Smooth muscle cell (in vitro differentiated cells): ENCODE measurements at regions not wholly inside any gene's neighbourhood (a gene's known extent, or its start where the extent isn't known, plus 50 kb on each side); places are given as distances from the start of the nearest gene placed in this dataset.

Experiments
- DNase-seq: peaks from one replicate; lab custom pipeline; 2025; ENCODE audit not compliant: unreplicated experiment; lab: John Stamatoyannopoulos, UW
- H2AFZ ChIP-seq: fragments of 200-600 bp; sonication (generic); 2 replicates; pipeline ENCODE4 v1.6.0; 2016; ENCODE audit warnings: antibody characterized with exemption, low read depth, mild to moderate bottlenecking
- H3F3A ChIP-seq: fragments of 200-600 bp; sonication (generic); 2 replicates; pipeline ENCODE4 v1.6.0; 2017; ENCODE audit warnings: antibody characterized with exemption, low read depth
- H3K27ac ChIP-seq: fragments of 200-600 bp; sonication (generic); 2 replicates; pipeline ENCODE4 v1.5.1; 2016; ENCODE audit warnings: low read depth, mild to moderate bottlenecking
- H3K27me3 ChIP-seq: fragments of 200-600 bp; sonication (generic); 2 replicates; pipeline ENCODE4 v1.6.1; 2016; ENCODE audit warnings: low read depth, mild to moderate bottlenecking
- H3K36me3 ChIP-seq: fragments of 200-600 bp; sonication (generic); 2 replicates; pipeline ENCODE4 v1.5.1; 2016; ENCODE audit warnings: low read depth
- H3K4me1 ChIP-seq: fragments of 200-600 bp; sonication (generic); 2 replicates; pipeline ENCODE4 v1.5.1; 2016; ENCODE audit warnings: low read depth
- H3K4me2 ChIP-seq: fragments of 200-600 bp; sonication (generic); 2 replicates; pipeline ENCODE4 v1.6.0; 2016; ENCODE audit warnings: mild to moderate bottlenecking
- H3K4me3 ChIP-seq: fragments of 200-600 bp; sonication (generic); 2 replicates; pipeline ENCODE4 v1.5.1; 2016; ENCODE audit warnings: mild to moderate bottlenecking
- H3K79me2 ChIP-seq: fragments of 200-600 bp; sonication (generic); 2 replicates; pipeline ENCODE4 v1.6.0; 2016; ENCODE audit warnings: low read depth, mild to moderate bottlenecking
- H3K9ac ChIP-seq: fragments of 200-600 bp; sonication (generic); 2 replicates; pipeline ENCODE4 v1.6.0; 2016; ENCODE audit warnings: low read depth
- H3K9me3 ChIP-seq: fragments of 200-600 bp; sonication (generic); replicated peaks from 2 replicates; pipeline ENCODE4 v1.5.1; 2016; ENCODE audit warnings: low read depth
- H4K20me1 ChIP-seq: fragments of 200-600 bp; sonication (generic); 2 replicates; pipeline ENCODE4 v1.6.0; 2016; ENCODE audit warnings: low read depth
- WGBS: methylation state at CpG from one replicate; pipeline ENCODE4 v1.1.7; 2016; ENCODE audit warnings: low lambda C conversion rate; 5-methylcytosine and 5-hydroxymethylcytosine counted together
- TF ChIP-seq, protein P1 (sequence below): fragments of 200-600 bp; sonication (generic); IDR thresholded peaks from 2 replicates; pipeline ENCODE4 v1.5.1; 2017; ENCODE audit warnings: borderline replicate concordance, mild to moderate bottlenecking, antibody characterized with exemption; ENCODE audit not compliant: insufficient read depth, poor library complexity, severe bottlenecking

DNA sequence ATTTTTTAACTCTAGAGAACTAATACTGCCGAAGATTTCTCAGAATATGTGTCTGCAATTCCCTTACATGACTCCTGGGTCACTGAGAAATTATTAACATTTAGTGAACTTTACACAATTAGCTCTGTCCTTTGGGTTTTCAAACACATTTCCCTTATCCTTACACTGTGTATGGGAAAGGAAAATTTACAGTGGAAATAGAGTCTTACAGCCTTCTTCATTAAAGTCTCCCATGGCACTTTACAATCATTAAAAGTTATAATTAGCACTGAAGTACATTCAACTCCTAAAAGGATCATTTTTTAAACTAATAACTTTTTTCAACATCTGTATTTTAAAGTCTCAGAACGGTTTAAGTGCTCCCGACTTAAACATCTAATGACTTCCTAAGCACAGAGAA, 627.5 kb upstream of the TYRP1 start:
- no peak overlapping the region for H3K4me3 ChIP-seq
- no peak overlapping the region for H3K4me2 ChIP-seq
- no peak overlapping the region for H3K9ac ChIP-seq
- TF ChIP-seq, protein P1, sequence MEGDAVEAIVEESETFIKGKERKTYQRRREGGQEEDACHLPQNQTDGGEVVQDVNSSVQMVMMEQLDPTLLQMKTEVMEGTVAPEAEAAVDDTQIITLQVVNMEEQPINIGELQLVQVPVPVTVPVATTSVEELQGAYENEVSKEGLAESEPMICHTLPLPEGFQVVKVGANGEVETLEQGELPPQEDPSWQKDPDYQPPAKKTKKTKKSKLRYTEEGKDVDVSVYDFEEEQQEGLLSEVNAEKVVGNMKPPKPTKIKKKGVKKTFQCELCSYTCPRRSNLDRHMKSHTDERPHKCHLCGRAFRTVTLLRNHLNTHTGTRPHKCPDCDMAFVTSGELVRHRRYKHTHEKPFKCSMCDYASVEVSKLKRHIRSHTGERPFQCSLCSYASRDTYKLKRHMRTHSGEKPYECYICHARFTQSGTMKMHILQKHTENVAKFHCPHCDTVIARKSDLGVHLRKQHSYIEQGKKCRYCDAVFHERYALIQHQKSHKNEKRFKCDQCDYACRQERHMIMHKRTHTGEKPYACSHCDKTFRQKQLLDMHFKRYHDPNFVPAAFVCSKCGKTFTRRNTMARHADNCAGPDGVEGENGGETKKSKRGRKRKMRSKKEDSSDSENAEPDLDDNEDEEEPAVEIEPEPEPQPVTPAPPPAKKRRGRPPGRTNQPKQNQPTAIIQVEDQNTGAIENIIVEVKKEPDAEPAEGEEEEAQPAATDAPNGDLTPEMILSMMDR = no peak
- no peaks in the 10 kb centered on the region for H3K27me3 ChIP-seq
- 81% methylated on average over 3 of the region's 3 CpGs for WGBS
- DNase-seq = no peak
- H3K79me2 ChIP-seq = no peaks in the 10 kb centered on the region
- H2AFZ ChIP-seq = no peak overlapping the region
- no peaks in the 10 kb centered on the region for H3K9me3 ChIP-seq
- H3K36me3 ChIP-seq = no peaks in the 10 kb centered on the region
- H3K4me1 ChIP-seq = no peaks in the 10 kb centered on the region
- no peaks in the 10 kb centered on the region for H4K20me1 ChIP-seq
- no peak overlapping the region for H3K27ac ChIP-seq
- no peaks in the 10 kb centered on the region for H3F3A ChIP-seq

DNA sequence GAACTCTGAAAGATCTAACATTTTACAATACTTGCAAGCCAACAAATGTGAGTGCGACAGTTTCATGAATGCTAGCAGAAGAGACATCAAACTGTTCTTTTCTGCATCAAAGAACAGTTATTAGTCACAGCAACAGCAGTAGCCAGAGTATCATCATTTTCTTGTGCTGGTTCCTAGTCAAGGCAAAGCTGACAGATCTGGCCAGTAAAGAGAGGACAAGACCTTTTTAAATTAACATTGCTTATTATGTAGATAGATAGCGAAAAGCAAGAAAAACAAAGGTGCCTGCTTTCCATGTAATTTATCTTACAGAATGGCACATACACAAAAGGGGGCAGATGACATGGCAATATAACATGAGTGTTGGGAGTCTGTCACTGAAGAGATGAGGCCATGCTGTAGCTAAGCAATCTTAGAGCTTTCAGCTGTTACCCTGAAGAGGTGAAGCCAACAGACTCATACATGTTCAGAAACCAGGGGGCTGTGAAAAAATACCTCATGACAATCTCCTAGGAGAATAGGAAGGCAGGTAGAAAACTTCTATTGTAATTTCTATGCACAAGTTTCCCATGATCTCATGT, 626.6 kb upstream of the TYRP1 start:
- H3K9ac ChIP-seq = no peak overlapping the region
- DNase-seq = no peak
- TF ChIP-seq, protein P1 = no peak
- no peak overlapping the region for H3K4me3 ChIP-seq
- no peak overlapping the region for H2AFZ ChIP-seq
- no peaks in the 10 kb centered on the region for H3F3A ChIP-seq
- H3K4me2 ChIP-seq = no peak overlapping the region
- H3K4me1 ChIP-seq = no peaks in the 10 kb centered on the region
- H3K79me2 ChIP-seq = no peaks in the 10 kb centered on the region
- H3K36me3 ChIP-seq = no peaks in the 10 kb centered on the region
- H3K9me3 ChIP-seq = no peaks in the 10 kb centered on the region
- H3K27me3 ChIP-seq = no peaks in the 10 kb centered on the region
- WGBS = 90% methylated on average over 2 of the region's 2 CpGs
- H4K20me1 ChIP-seq = no peaks in the 10 kb centered on the region
- no peak overlapping the region for H3K27ac ChIP-seq

GRCh38 chr9:12069366-12069765, 623.8 kb upstream of the TYRP1 start:
- Histone ChIP-seq H3K9ac (no peak overlapping the region), H4K20me1 (no peaks in the 10 kb centered on the region), H3K27me3 (no peaks in the 10 kb centered on the region), H3K4me2 (no peak overlapping the region), H3F3A (no peaks in the 10 kb centered on the region), H3K27ac (no peak overlapping the region), H3K36me3 (no peaks in the 10 kb centered on the region), H3K4me1 (no peaks in the 10 kb centered on the region), H3K9me3 (no peaks in the 10 kb centered on the region), H3K79me2 (no peaks in the 10 kb centered on the region), H3K4me3 (no peak overlapping the region), H2AFZ (no peak overlapping the region)
- 88% methylated on average over 4 of the region's 4 CpGs for WGBS
- DNase-seq = no peak
- TF ChIP-seq, protein P1 = no peak

- no peak overlapping the region for H2AFZ ChIP-seq
- H3K27ac ChIP-seq = no peak overlapping the region
- H3K79me2 ChIP-seq = no peaks in the 10 kb centered on the region
- no peaks in the 10 kb centered on the region for H3K9me3 ChIP-seq
- H3F3A ChIP-seq = no peaks in the 10 kb centered on the region
- no peaks in the 10 kb centered on the region for H3K4me1 ChIP-seq
- H3K4me3 ChIP-seq = no peak overlapping the region
- TF ChIP-seq, protein P1 = no peak
- no peaks in the 10 kb centered on the region for H3K36me3 ChIP-seq
- no peak overlapping the region for H3K4me2 ChIP-seq
- no peak overlapping the region for H3K9ac ChIP-seq
- no peaks in the 10 kb centered on the region for H4K20me1 ChIP-seq
- no peaks in the 10 kb centered on the region for H3K27me3 ChIP-seq
- no peak for DNase-seq
These were observed 607.8 kb upstream of the TYRP1 start for GRCh38 chr9:12085399-12085798.
